ENCODE measurements at regions not wholly inside any gene's neighbourhood (a gene's known extent, or its start where the extent isn't known, plus 50 kb on each side); places are given as distances from the start of the nearest gene placed in this dataset.

- no peak for TF ChIP-seq POLR2A (IDR thresholded peaks at IDR 0.05)
- no peak for TF ChIP-seq CTCF (IDR thresholded peaks at IDR 0.05)
Measured at GRCh38 chr5:2193542-2194235, 311.0 kb upstream of the IRX4 start.
